ENCODE measurements at regions not wholly inside any gene's neighbourhood (a gene's known extent, or its start where the extent isn't known, plus 50 kb on each side); places are given as distances from the start of the nearest gene placed in this dataset.

- H2AFZ ChIP-seq (ENCODE audit: control insufficient read depth, low read depth, low read length): no peak overlapping the region
- no peaks in the 10 kb centered on the region; a peak in 1 of 4 replicates for H3K27me3 ChIP-seq (replicated peaks in 1 of 2; ENCODE audit: control insufficient read depth in 2 of 2, insufficient read depth in 2 of 2, low read length in 1 of 2)
- intact Hi-C loops (cut with micrococcal nuclease; ENCODE audit: unreplicated experiment): no loop called here
- H4K20me1 ChIP-seq (ENCODE audit: control insufficient read depth, insufficient read depth): no peaks in the 10 kb centered on the region
- H3K4me2 ChIP-seq (ENCODE audit: control insufficient read depth, insufficient read depth): no peak overlapping the region
- no peaks in the 10 kb centered on the region for H3K9me3 ChIP-seq (replicated peaks; ENCODE audit: control insufficient read depth, insufficient read depth, low read length)
- SMC1A ChIA-PET (ENCODE audit: uncharacterized antibody, unreplicated experiment): no interaction called here
- in situ Hi-C loops (cut with MboI): no loop called here
- no peaks in the 10 kb centered on the region for H3K36me3 ChIP-seq (ENCODE audit: control insufficient read depth in 2 of 2, insufficient read depth in 2 of 2, low read length in 1 of 2)
- no peaks in the 10 kb centered on the region for H3K79me2 ChIP-seq (ENCODE audit: control insufficient read depth, insufficient read depth, low read length)
- FAIRE-seq (no peak), DNase-seq (ENCODE audit: low read depth, low spot score) (no peak), ATAC-seq (no peak)
- WGBS (ENCODE audit: insufficient coverage, insufficient replicate concordance, low lambda C conversion rate, missing lambda C conversion rate): 0% methylated on average over 1 of the region's 1 CpG
- TF ChIP-seq HDAC6 (IDR thresholded peaks at IDR 0.05; ENCODE audit: unreplicated experiment) (no peak), RAD51 (IDR thresholded peaks at IDR 0.05) (no peak), NFIC (IDR thresholded peaks at IDR 0.05; ENCODE audit: low read depth, low read length) (no peak), CHD4 (IDR thresholded peaks at IDR 0.05) (no peak), ZNF207 (IDR thresholded peaks at IDR 0.05; ENCODE audit: borderline replicate concordance) (no peak), SMC3 (IDR thresholded peaks at IDR 0.05; ENCODE audit: borderline replicate concordance, low read length) (no peak), CEBPZ (IDR thresholded peaks at IDR 0.05; ENCODE audit: low read depth, low read length) (no peak), SMAD5 (IDR thresholded peaks at IDR 0.05; ENCODE audit: low read depth) (no peak), LARP7 (IDR thresholded peaks at IDR 0.05) (no peak), GATAD2B (conservative IDR thresholded peaks at IDR 0.05; ENCODE audit: low read depth) (no peak), RELA (IDR thresholded peaks at IDR 0.05; ENCODE audit: borderline replicate concordance, partially characterized antibody) (no peak), MYB (IDR thresholded peaks at IDR 0.05; ENCODE audit: borderline replicate concordance, low read depth, low read length) (no peak), FOXK2 (IDR thresholded peaks at IDR 0.05) (no peak)
- TF ChIP-seq, protein P1, sequence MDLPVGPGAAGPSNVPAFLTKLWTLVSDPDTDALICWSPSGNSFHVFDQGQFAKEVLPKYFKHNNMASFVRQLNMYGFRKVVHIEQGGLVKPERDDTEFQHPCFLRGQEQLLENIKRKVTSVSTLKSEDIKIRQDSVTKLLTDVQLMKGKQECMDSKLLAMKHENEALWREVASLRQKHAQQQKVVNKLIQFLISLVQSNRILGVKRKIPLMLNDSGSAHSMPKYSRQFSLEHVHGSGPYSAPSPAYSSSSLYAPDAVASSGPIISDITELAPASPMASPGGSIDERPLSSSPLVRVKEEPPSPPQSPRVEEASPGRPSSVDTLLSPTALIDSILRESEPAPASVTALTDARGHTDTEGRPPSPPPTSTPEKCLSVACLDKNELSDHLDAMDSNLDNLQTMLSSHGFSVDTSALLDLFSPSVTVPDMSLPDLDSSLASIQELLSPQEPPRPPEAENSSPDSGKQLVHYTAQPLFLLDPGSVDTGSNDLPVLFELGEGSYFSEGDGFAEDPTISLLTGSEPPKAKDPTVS (IDR thresholded peaks at IDR 0.05; ENCODE audit: low read depth, low read length): no peak
- TF ChIP-seq, protein P2, sequence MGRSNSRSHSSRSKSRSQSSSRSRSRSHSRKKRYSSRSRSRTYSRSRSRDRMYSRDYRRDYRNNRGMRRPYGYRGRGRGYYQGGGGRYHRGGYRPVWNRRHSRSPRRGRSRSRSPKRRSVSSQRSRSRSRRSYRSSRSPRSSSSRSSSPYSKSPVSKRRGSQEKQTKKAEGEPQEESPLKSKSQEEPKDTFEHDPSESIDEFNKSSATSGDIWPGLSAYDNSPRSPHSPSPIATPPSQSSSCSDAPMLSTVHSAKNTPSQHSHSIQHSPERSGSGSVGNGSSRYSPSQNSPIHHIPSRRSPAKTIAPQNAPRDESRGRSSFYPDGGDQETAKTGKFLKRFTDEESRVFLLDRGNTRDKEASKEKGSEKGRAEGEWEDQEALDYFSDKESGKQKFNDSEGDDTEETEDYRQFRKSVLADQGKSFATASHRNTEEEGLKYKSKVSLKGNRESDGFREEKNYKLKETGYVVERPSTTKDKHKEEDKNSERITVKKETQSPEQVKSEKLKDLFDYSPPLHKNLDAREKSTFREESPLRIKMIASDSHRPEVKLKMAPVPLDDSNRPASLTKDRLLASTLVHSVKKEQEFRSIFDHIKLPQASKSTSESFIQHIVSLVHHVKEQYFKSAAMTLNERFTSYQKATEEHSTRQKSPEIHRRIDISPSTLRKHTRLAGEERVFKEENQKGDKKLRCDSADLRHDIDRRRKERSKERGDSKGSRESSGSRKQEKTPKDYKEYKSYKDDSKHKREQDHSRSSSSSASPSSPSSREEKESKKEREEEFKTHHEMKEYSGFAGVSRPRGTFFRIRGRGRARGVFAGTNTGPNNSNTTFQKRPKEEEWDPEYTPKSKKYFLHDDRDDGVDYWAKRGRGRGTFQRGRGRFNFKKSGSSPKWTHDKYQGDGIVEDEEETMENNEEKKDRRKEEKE (IDR thresholded peaks at IDR 0.05): no peak
- RAD21 ChIA-PET (ENCODE audit: unreplicated experiment): no interaction called here
- H3K4me3 ChIP-seq: no peak overlapping the region
- H3K4me1 ChIP-seq (ENCODE audit: control insufficient read depth, insufficient read depth, low read length): no peaks in the 10 kb centered on the region
- POLR2A ChIA-PET: no interaction called here
- no TSS peak for BruUV-seq (replicated peaks)
- no peak overlapping the region for H3K9ac ChIP-seq (ENCODE audit: control insufficient read depth, insufficient read depth, low read length)
- CTCF ChIA-PET: no interaction called here
- no peak overlapping the region for H3K27ac ChIP-seq (ENCODE audit: control insufficient read depth, insufficient read depth)
Observed at GRCh38 chr3:125646581-125646980, 51.3 kb upstream of the OSBPL11 start.

All from GM12878 (cell line).